ENCODE measurements at regions not wholly inside any gene's neighbourhood (a gene's known extent, or its start where the extent isn't known, plus 50 kb on each side); places are given as distances from the start of the nearest gene placed in this dataset.

DNA sequence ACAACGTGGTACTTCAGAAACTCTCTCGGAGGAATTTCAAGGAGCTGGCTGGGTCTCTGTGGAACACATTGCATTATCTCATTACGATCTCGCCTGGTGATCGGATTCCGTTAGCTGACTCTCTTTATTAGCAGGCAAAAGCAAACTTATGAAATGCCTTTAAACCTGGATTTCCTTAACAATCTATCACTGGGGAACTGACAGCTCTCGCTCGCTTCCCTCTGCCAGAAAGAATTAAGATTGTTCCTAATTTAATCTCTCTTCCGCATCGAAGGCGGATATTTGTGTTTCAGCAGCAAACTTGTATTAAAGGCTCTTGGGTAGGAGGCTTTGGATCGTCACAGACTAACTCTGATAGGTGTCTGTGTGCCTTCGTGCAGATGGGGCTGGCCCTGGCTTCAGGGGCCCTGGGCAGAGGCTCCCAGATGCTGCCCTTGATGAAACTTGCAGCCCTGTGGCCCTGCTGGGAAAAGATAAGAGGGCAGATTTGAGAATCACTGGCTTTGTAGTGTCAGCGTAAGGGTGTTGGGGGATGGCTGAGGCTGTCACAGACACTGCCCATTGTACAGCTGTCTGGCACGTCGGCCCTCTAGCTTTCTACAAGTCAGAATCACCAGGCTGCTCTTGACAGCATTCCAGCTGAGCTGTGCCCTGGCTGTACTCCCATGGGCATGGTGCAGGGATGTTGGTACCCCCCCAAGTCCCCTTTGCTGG is 162.2 kb upstream of the NECTIN1 start:
- H3K27me3 ChIP-seq (ENCODE audit: control insufficient read depth in 2 of 2, insufficient read depth in 2 of 2, low read length in 2 of 2): no peaks in the 10 kb centered on the region
- DNase-seq: no peak
- H2AFZ ChIP-seq (ENCODE audit: insufficient read depth, low read depth, low read length, poor library complexity, severe bottlenecking): no peak overlapping the region
- TF ChIP-seq, protein P1, sequence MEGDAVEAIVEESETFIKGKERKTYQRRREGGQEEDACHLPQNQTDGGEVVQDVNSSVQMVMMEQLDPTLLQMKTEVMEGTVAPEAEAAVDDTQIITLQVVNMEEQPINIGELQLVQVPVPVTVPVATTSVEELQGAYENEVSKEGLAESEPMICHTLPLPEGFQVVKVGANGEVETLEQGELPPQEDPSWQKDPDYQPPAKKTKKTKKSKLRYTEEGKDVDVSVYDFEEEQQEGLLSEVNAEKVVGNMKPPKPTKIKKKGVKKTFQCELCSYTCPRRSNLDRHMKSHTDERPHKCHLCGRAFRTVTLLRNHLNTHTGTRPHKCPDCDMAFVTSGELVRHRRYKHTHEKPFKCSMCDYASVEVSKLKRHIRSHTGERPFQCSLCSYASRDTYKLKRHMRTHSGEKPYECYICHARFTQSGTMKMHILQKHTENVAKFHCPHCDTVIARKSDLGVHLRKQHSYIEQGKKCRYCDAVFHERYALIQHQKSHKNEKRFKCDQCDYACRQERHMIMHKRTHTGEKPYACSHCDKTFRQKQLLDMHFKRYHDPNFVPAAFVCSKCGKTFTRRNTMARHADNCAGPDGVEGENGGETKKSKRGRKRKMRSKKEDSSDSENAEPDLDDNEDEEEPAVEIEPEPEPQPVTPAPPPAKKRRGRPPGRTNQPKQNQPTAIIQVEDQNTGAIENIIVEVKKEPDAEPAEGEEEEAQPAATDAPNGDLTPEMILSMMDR (IDR thresholded peaks at IDR 0.05): no peak
- Mint-ChIP-seq H3K9me3 (peaks cover 0 to 2% (median 0%) of the 10 kb centered on the region in 7 donors), H3K4me3 (no peak overlapping the region), H3K27me3 (ENCODE audit: low read depth in 3 of 3) (peaks cover 12 to 28% (median 19%) of the 10 kb centered on the region in 3 donors), H3K4me1 (peaks cover 10% of the 10 kb centered on the region), H3K27ac (no peak overlapping the region), H3K36me3 (no peaks in the 10 kb centered on the region)
- no peaks in the 10 kb centered on the region for H4K20me1 ChIP-seq (ENCODE audit: insufficient read depth, low read length)
- 42% methylated on average over 11 of the region's 16 CpGs for WGBS (ENCODE audit: insufficient coverage)
- no peaks in the 10 kb centered on the region for H3K36me3 ChIP-seq (replicated peaks in 1 of 2; ENCODE audit: control insufficient read depth in 1 of 2, insufficient read depth in 2 of 2, low read length in 2 of 2)
- no peak overlapping the region for H3K9ac ChIP-seq (ENCODE audit: insufficient read depth, low read length, poor library complexity, severe bottlenecking)
- no peaks in the 10 kb centered on the region for H3K79me2 ChIP-seq (ENCODE audit: insufficient read depth, low read length)
- H3K9me3 ChIP-seq (replicated peaks in 1 of 2; ENCODE audit: control insufficient read depth in 1 of 2, insufficient read depth in 1 of 2, low read length in 2 of 2): no peaks in the 10 kb centered on the region
- H3K27ac ChIP-seq (ENCODE audit: low read depth in 1 of 2, low read length in 2 of 2): no peak overlapping the region
- no peak overlapping the region for H3K4me3 ChIP-seq (replicated peaks in 1 of 3; ENCODE audit: low read depth in 2 of 3, low read length in 3 of 3)
- intact Hi-C loops (cut with micrococcal nuclease): no loop called here
- peaks cover 0 to 6% of the 10 kb centered on the region in 2 donors for H3K4me1 ChIP-seq (ENCODE audit: control insufficient read depth in 1 of 2, insufficient read depth in 2 of 2, low read length in 2 of 2)
- no peak overlapping the region for H3K4me2 ChIP-seq (replicated peaks; ENCODE audit: extremely low read depth, low read length, poor library complexity, severe bottlenecking)

DNA sequence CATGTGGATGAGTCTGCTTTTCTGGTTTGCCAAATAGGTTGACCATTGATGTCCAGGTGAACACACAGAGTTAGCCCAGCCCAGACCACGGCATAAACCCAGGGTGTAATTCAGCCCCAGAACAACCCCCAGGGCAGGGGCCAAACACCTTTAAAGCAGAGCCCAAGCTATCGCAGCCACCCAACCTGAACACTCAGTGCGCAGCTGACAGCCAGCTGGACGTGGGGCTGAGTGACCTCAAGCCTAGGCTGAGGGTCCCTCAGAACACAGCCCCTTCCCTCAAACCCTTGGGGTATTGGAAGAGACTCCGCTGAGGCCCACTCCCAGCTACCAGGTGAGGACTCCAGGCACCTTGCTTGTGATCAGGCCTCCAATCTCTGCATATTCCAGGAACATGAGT is 161.5 kb upstream of the NECTIN1 start:
- H3K4me1 Mint-ChIP-seq: peaks cover 4% of the 10 kb centered on the region
- 87% methylated on average over 2 of the region's 5 CpGs for WGBS (ENCODE audit: insufficient coverage)
- H3K36me3 Mint-ChIP-seq: no peaks in the 10 kb centered on the region
- Histone ChIP-seq H3K4me3 (replicated peaks in 1 of 3; ENCODE audit: low read depth in 2 of 3, low read length in 3 of 3) (no peak overlapping the region), H3K27me3 (ENCODE audit: control insufficient read depth in 2 of 2, insufficient read depth in 2 of 2, low read length in 2 of 2) (no peaks in the 10 kb centered on the region), H4K20me1 (ENCODE audit: insufficient read depth, low read length) (no peaks in the 10 kb centered on the region), H2AFZ (ENCODE audit: insufficient read depth, low read depth, low read length, poor library complexity, severe bottlenecking) (no peak overlapping the region), H3K27ac (ENCODE audit: low read depth in 1 of 2, low read length in 2 of 2) (no peak overlapping the region), H3K4me2 (replicated peaks; ENCODE audit: extremely low read depth, low read length, poor library complexity, severe bottlenecking) (no peak overlapping the region), H3K4me1 (ENCODE audit: control insufficient read depth in 1 of 2, insufficient read depth in 2 of 2, low read length in 2 of 2) (peaks cover 0 to 2% of the 10 kb centered on the region in 2 donors), H3K9me3 (replicated peaks in 1 of 2; ENCODE audit: control insufficient read depth in 1 of 2, insufficient read depth in 1 of 2, low read length in 2 of 2) (no peaks in the 10 kb centered on the region), H3K9ac (ENCODE audit: insufficient read depth, low read length, poor library complexity, severe bottlenecking) (no peak overlapping the region), H3K79me2 (ENCODE audit: insufficient read depth, low read length) (no peaks in the 10 kb centered on the region), H3K36me3 (replicated peaks in 1 of 2; ENCODE audit: control insufficient read depth in 1 of 2, insufficient read depth in 2 of 2, low read length in 2 of 2) (no peaks in the 10 kb centered on the region)
- no peak for DNase-seq
- H3K27ac Mint-ChIP-seq: no peak overlapping the region
- peaks cover 12 to 30% (median 19%) of the 10 kb centered on the region in 3 donors for H3K27me3 Mint-ChIP-seq (ENCODE audit: low read depth in 3 of 3)
- peaks cover 0 to 2% (median 0%) of the 10 kb centered on the region in 7 donors for H3K9me3 Mint-ChIP-seq
- TF ChIP-seq, protein P1 (IDR thresholded peaks at IDR 0.05): no peak
- intact Hi-C loops (cut with micrococcal nuclease): no loop called here
- no peak overlapping the region for H3K4me3 Mint-ChIP-seq
